ENCODE measurements at regions not wholly inside any gene's neighbourhood (a gene's known extent, or its start where the extent isn't known, plus 50 kb on each side); places are given as distances from the start of the nearest gene placed in this dataset.

DNA sequence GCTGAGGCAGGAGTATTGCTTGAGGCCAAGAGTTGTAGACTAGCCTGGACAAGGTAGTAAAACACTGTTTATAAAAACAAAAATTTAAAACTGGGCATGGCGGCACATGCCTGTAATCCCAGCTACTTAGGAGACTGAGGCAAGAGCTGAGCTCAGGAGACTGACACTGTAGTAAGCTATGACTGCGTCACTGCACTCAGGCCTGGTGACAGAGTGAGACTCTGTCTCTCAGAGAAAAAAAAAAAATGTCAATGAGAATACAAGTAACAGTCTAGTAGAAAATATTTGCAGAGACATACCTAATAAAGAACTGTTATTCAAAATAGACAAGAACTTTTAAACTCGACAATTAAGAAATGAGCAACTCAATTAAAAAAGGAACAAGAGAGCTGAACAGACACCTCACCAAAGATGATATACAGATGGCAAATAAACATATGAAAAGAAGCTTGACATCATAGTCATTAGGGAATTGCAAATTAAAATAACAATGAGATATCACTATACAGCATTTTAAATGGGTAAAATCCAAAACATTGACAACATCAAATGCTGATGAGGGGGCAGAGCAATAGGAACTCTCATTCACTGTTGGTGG lies 624.3 kb upstream of the ZEB2 start:
- no peaks in the 10 kb centered on the region for H3K9me3 Mint-ChIP-seq
- no peak for ATAC-seq
- H3K27me3 Mint-ChIP-seq: no peaks in the 10 kb centered on the region
- no peaks in the 10 kb centered on the region for H3K4me1 Mint-ChIP-seq
- DNase-seq: no peak
- H3K4me3 Mint-ChIP-seq: no peak overlapping the region
- no peak overlapping the region for H3K27ac Mint-ChIP-seq

DNA sequence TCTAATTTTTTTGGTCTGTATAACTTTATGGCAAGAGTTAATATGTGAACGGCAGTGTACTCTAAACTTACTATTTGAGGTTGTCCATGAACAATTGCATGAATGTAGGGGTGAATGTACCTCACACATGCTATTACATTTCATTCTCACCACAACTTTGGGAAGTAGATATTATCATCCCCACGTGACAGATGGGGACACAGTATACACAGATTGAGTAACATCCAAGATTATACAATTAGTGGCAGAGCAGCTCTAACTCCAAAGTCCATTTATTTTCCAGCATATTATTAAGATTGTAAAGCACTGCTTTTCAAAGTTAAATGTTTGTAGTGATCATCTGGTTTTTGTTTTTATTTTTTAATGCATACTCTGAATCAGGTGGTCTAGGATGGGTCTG lies 622.1 kb upstream of the ZEB2 start:
- H3K4me3 Mint-ChIP-seq: no peak overlapping the region
- ATAC-seq (no peak), DNase-seq (no peak)
- no peaks in the 10 kb centered on the region for H3K9me3 Mint-ChIP-seq
- no peaks in the 10 kb centered on the region for H3K27me3 Mint-ChIP-seq
- no peaks in the 10 kb centered on the region for H3K4me1 Mint-ChIP-seq
- H3K27ac Mint-ChIP-seq: no peak overlapping the region

DNA sequence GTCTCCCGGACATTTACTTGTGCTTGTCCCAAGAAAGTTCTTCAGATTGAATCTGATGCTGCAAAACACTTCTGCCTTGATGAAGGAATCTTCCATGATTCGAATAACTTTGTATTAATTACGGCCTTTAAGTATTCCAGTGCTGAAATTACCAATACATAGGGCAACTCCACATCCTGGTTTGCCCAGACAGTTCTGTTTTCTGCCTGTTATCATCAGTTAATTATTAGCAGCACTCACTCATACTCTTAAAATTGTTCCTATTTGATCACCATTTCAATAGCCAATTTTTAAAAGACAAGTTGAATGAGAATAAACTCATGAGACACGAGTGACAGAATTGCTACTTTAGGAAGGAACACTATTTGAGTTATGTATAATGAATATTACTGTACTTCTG lies 620.7 kb upstream of the ZEB2 start:
- Mint-ChIP-seq H3K27me3 (no peaks in the 10 kb centered on the region), H3K27ac (no peak overlapping the region), H3K9me3 (no peaks in the 10 kb centered on the region), H3K4me3 (no peak overlapping the region), H3K4me1 (no peaks in the 10 kb centered on the region)
- DNase-seq: no peak
- ATAC-seq: no peak

DNA sequence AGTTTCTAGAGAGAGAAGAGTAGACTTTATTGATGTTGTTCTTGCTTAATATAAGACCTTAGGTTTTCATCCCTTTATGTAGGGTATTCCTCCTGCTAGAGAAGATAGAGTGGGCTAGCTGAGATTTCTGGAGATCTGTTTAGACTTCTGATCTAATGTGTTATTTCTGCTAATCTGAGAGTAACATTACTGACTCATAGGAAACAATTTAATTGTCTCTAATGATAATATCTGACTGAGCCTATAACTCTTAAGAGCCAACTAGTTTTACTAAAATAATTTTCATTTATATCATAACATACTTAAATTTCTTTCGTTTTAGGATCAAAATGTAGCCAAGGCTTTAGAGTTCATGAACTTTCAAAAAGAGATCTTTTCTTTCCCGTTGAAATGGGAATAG lies 618.7 kb upstream of the ZEB2 start:
- Mint-ChIP-seq H3K27ac (no peak overlapping the region), H3K9me3 (no peaks in the 10 kb centered on the region), H3K4me1 (no peaks in the 10 kb centered on the region), H3K27me3 (no peaks in the 10 kb centered on the region), H3K4me3 (no peak overlapping the region)
- DNase-seq: no peak
- ATAC-seq: no peak

DNA sequence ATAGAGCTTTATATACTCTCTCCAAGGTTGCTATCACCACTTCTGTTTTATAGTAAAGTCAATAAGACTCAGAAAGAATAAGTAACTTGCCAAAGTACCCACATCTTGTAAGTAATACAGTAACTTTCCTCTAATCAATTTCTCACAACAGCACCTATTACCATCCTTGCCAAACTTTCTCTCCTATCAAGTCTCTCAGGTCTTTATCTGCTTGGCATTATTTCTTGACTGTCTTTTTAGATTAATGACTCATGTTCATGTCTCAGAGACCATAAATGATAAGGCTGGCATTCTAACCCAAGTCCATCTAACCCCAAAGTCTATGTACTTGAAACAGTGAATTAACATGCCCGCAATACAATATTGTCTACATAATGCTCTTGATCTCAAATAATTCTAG lies 618.0 kb upstream of the ZEB2 start:
- DNase-seq (no peak), ATAC-seq (no peak)
- Mint-ChIP-seq H3K27me3 (no peaks in the 10 kb centered on the region), H3K4me3 (no peak overlapping the region), H3K9me3 (no peaks in the 10 kb centered on the region), H3K4me1 (no peaks in the 10 kb centered on the region), H3K27ac (no peak overlapping the region)

DNA sequence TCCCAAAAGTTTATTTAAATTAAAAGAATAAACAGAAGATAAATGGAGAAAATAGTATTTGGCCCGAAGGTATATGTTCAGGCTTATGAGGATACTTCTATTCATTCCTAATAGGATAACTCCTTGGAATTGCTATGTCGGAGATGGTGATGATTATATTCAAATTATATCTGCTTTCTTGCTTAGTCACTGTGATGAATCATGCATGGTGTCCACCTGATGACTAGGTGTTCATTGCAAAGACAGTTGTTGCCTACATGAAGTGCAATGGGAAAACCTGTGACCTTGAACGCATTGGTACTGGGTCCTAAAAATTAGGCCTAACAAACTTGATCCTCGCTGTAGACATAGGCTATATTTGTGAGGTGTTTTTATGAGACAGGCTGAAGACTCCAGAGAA lies 617.3 kb upstream of the ZEB2 start:
- H3K4me3 Mint-ChIP-seq: no peak overlapping the region
- no peak overlapping the region for H3K27ac Mint-ChIP-seq
- DNase-seq (no peak), ATAC-seq (no peak)
- H3K27me3 Mint-ChIP-seq: no peaks in the 10 kb centered on the region
- H3K4me1 Mint-ChIP-seq: no peaks in the 10 kb centered on the region
- H3K9me3 Mint-ChIP-seq: no peaks in the 10 kb centered on the region

DNA sequence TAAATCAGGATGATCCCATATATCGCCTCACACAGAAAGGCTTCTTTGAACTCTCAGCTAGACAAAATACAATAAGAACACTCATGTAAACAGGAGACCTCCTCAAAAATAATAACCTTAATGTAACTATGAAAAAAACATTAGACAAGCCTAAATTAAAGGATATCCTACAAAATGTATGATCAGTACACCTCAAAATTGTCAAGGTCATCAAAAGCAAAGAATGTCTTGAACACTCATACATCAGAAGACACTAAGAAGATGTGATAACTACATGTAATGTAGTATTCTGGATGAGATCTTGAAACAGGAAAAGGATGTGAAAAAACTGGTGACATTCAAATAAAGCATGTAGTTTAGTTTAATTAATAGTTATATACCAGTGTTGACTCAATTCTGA lies 616.8 kb upstream of the ZEB2 start:
- DNase-seq: no peak

DNA sequence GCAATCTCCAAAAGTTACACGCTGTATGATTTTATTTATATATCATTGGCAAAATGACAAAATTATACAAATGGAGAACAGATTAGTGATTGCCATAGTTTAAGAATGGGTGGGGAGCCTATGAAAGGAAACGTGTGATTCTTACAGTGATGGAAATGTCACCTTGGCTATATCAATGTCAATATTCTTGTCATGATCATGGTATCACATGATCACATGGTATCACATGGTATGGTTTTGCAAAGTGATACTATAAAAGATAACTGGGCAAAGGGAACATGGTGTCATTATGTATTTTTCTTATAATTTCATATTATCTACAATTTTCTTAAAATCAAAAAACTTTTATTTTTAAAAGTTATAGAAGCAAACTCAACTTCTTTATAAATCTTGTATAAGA lies 606.2 kb upstream of the ZEB2 start:
- DNase-seq (no peak), ATAC-seq (no peak)
- Mint-ChIP-seq H3K4me1 (no peaks in the 10 kb centered on the region), H3K27ac (no peak overlapping the region), H3K27me3 (no peaks in the 10 kb centered on the region), H3K4me3 (no peak overlapping the region), H3K9me3 (no peaks in the 10 kb centered on the region)

More for the DNA sequence above, 616.8 kb upstream of the ZEB2 start:
- no peak for ATAC-seq
- Mint-ChIP-seq H3K4me3 (no peak overlapping the region), H3K27me3 (no peaks in the 10 kb centered on the region), H3K27ac (no peak overlapping the region), H3K9me3 (no peaks in the 10 kb centered on the region), H3K4me1 (no peaks in the 10 kb centered on the region)

DNA sequence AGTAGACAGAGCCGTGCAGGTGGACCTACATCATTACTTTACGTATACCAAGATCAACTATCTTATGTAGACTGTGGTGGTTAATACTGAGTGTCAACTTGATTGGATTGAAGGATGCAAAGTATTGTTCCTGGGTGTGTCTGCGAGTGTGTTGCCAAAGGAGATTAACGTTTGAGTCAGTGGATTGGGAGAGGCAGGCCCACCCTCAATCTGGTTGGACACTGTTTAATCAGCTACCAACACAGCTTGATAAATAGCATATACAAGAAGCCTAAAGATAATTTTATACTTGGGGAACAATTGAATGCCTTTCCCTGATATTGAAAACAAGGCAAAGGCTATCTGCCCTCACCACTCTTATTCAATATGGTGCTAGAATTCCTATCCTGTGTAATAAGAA lies 604.2 kb upstream of the ZEB2 start:
- Mint-ChIP-seq H3K27me3 (no peaks in the 10 kb centered on the region), H3K9me3 (peaks cover 0 to 2% of the 10 kb centered on the region in 2 donors), H3K4me3 (no peak overlapping the region), H3K4me1 (no peaks in the 10 kb centered on the region), H3K27ac (no peak overlapping the region)
- ATAC-seq: no peak
- DNase-seq: no peak

DNA sequence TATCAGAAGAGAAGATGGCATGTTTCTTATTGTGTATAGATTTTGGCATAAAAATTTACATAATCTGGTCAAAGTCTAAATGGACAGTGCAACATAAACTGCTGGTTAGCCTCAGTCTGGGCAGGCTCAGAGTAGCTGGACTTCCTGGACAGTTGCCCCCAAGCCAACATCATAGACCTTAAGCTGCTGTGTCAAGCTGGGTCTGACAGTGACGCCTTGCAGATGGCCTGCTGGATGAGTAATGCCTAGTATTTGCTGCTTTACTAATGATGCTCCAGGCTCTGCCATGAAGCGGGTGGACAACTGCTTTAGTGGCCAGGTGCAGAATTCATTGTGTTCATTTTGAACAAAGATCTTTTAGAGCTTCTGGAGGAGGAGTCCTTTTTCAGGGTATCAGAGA lies 603.7 kb upstream of the ZEB2 start:
- no peaks in the 10 kb centered on the region for H3K4me1 Mint-ChIP-seq
- no peak overlapping the region for H3K4me3 Mint-ChIP-seq
- no peaks in the 10 kb centered on the region for H3K27me3 Mint-ChIP-seq
- no peak overlapping the region for H3K27ac Mint-ChIP-seq
- ATAC-seq (no peak), DNase-seq (no peak)
- peaks cover 1 to 7% of the 10 kb centered on the region in 2 donors for H3K9me3 Mint-ChIP-seq

DNA sequence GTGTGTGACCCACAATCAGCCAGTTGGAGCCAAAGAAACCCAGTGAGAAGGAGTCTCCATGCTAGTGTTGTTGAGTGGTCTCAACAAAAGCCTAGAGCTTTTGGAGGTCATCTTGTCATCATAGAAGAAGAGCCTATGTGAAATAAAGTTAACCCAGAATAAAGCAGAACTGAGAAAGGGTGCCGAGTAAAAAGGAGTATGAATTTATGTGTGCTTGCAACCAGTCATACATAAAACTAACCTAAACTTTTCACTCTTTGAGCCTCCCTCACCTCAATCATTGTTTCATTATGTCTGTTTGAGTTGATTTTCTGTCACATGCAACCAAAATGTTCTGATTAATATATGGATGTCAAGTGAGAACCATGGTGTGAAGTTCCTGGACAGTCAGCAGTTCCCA lies 599.3 kb upstream of the ZEB2 start:
- ATAC-seq (no peak), DNase-seq (no peak)
- Mint-ChIP-seq H3K4me3 (no peak overlapping the region), H3K27ac (no peak overlapping the region), H3K27me3 (no peaks in the 10 kb centered on the region), H3K4me1 (no peaks in the 10 kb centered on the region), H3K9me3 (peaks cover 3 to 17% of the 10 kb centered on the region in 2 donors)

DNA sequence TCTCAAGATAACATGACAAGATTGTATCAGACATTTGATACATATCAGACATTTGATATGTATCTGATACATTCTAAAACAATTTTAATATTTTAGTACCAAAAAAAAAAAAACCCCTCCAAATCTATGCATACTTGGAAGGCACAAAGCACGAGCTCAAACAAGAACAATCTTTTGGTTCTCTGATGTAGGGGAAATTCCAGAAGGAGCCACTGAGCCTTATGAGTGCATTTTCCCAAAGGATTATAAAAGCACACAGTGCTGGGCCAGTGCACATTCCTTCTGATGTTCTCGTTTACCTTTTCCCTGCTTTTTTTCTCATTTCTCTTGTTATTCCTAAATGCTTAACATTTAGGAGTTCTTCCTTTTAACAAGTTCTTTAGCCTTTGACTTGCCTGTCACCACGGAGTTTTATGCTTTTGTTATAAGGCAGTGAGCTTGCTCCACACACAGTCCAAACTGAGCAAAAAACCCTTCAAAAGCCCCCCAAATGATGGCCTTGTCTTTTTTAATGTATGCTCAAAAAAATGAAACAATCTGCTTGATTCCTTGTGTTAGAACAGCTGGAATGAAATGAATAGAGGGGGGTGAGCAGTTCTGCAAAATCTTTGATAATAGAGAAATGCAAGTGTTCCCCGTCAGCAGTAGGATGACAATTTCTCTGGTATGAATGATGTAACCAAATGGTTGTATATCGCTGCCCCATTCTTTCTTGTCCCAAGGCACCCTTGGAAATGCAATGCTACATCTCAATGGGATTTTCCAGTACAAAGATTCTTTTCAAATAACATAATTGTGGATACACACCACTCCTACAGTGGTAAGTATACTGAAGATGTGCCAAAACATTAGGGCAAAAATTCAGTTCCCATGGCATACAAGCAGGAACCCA lies 597.2 kb upstream of the ZEB2 start:
- H3K9me3 Mint-ChIP-seq: peaks cover 3 to 17% of the 10 kb centered on the region in 2 donors
- ATAC-seq (no peak), DNase-seq (no peak)
- no peaks in the 10 kb centered on the region for H3K27me3 Mint-ChIP-seq
- no peak overlapping the region for H3K27ac Mint-ChIP-seq
- H3K4me3 Mint-ChIP-seq: no peak overlapping the region
- H3K4me1 Mint-ChIP-seq: no peaks in the 10 kb centered on the region

DNA sequence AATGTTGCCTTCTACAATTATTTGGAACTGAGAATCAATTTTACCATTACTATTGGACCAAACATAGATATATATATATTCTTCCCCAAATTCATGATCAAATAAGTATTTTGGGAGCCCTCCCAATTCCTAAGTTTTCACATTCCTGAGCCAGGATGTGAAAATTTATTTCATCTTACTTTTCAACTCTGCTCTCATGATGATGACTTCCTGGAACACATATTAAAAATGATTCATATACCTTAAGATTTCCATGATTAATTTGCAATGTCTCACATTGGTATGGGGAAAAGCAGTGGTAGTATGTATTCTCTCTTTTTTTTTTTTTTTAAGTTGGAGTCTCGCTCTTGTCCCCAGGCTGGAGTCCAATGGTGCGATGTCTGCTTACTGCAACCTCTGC lies 596.1 kb upstream of the ZEB2 start:
- Mint-ChIP-seq H3K27ac (no peak overlapping the region), H3K9me3 (peaks cover 3 to 17% of the 10 kb centered on the region in 2 donors), H3K27me3 (no peaks in the 10 kb centered on the region), H3K4me1 (no peaks in the 10 kb centered on the region), H3K4me3 (no peak overlapping the region)
- DNase-seq: no peak
- ATAC-seq: no peak

DNA sequence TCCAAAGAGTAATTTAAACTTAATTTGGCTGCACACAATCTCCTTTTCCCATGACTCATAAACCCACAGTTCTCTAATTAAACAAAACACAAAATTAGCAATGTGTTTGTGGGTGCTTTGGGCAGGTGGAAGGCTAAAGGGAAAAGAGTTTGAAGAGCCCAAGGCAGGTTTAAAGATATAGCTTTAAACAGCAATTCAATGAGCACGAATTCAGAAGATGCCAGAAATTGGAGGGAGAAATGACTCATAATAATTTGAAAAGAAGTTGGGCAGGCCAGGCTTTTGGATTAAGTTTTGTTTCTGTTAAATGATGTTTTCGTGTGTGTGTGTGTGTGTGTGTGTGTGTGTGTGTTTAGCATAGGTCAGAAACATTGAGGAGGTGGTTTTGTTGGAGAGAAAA lies 594.8 kb upstream of the ZEB2 start:
- Mint-ChIP-seq H3K4me1 (no peaks in the 10 kb centered on the region), H3K27me3 (no peaks in the 10 kb centered on the region), H3K27ac (no peak overlapping the region), H3K4me3 (no peak overlapping the region), H3K9me3 (peaks cover 3 to 24% of the 10 kb centered on the region in 2 donors)
- DNase-seq (no peak), ATAC-seq (no peak)

DNA sequence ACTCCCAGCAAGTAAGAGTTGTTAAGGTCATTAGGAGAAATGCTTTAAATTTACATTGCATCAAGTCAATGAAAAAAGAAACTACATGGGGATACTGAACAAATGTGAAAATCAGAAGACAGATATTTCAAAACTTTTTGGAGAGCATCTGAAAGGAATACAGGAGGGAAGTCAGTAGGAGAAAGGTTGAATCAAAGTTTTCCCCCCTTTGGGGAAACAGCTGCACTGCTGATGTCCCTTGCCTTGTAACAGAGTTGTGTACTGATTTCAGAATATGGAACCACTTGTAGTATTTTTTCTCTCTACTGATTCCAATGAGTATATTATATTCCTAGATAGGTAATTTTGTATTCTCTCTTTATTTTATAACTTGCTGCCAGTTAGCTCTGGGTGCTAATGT lies 592.5 kb upstream of the ZEB2 start:
- DNase-seq: no peak
- peaks cover 0 to 15% of the 10 kb centered on the region in 2 donors for H3K9me3 Mint-ChIP-seq
- H3K27me3 Mint-ChIP-seq: no peaks in the 10 kb centered on the region

DNA sequence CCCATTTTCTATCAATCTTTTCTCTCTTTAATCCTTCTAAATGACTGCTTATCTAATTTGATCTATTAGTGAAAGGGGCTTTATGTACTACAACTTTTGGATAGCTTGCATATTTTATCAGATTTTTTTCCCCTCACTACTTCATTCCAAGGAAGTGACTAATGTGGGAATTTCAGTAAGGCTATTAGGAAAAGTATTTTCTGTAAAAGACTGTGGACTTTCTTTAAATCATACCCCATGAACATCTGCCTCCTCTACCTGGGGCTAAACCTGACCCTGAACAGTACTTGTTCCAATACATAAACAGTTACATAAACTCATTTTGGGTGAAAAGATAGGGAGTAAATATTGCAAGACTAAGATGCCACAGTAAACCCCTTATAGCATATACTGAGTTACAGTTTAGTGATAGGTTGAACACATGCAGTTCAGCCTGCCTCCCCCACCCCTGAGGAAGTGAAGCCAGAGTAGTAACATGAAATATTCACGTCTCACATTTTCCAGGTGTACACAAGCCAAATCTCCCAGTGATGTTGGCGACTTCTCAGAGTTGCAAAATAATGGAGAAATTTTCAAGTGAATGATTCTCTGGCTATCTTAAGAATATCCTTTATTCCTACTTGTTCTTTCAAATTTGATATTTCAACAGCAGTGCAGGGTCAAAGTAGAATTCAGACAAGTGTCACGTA lies 590.9 kb upstream of the ZEB2 start:
- Mint-ChIP-seq H3K9me3 (peaks cover 0 to 15% of the 10 kb centered on the region in 2 donors), H3K27ac (no peak overlapping the region), H3K4me3 (no peak overlapping the region), H3K27me3 (no peaks in the 10 kb centered on the region), H3K4me1 (no peaks in the 10 kb centered on the region)
- DNase-seq (no peak), ATAC-seq (no peak)

More for the DNA sequence above, 592.5 kb upstream of the ZEB2 start:
- no peaks in the 10 kb centered on the region for H3K4me1 Mint-ChIP-seq
- no peak overlapping the region for H3K4me3 Mint-ChIP-seq
- H3K27ac Mint-ChIP-seq: no peak overlapping the region
- ATAC-seq: no peak
